ENCODE measurements at regions not wholly inside any gene's neighbourhood (a gene's known extent, or its start where the extent isn't known, plus 50 kb on each side); places are given as distances from the start of the nearest gene placed in this dataset.

DNA sequence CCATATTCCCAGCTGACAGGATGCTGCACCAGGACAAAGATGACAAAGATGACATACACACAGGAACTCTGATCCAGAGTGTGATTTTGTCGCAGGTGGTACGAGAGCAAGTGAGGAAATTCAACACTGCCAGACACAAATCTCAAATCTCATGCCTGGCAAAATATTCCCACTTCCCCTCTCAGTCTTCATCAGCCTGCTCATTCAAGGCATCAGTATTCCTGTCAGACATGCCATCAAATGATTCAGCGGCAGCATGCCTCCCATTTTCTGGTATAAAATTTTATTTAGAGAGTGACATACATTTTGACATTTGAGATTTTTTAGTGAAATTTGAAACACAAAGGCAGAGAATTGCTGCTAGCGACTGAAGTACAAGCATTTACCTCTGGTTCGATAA is 228.1 kb upstream of the LMCD1 start:
- TF ChIP-seq, protein P1, sequence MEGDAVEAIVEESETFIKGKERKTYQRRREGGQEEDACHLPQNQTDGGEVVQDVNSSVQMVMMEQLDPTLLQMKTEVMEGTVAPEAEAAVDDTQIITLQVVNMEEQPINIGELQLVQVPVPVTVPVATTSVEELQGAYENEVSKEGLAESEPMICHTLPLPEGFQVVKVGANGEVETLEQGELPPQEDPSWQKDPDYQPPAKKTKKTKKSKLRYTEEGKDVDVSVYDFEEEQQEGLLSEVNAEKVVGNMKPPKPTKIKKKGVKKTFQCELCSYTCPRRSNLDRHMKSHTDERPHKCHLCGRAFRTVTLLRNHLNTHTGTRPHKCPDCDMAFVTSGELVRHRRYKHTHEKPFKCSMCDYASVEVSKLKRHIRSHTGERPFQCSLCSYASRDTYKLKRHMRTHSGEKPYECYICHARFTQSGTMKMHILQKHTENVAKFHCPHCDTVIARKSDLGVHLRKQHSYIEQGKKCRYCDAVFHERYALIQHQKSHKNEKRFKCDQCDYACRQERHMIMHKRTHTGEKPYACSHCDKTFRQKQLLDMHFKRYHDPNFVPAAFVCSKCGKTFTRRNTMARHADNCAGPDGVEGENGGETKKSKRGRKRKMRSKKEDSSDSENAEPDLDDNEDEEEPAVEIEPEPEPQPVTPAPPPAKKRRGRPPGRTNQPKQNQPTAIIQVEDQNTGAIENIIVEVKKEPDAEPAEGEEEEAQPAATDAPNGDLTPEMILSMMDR (IDR thresholded peaks at IDR 0.05): no peak
- no peak for TF ChIP-seq EP300 (IDR thresholded peaks at IDR 0.05)

All from stomach (tissue), 4 donors.